ENCODE measurements at regions not wholly inside any gene's neighbourhood (a gene's known extent, or its start where the extent isn't known, plus 50 kb on each side); places are given as distances from the start of the nearest gene placed in this dataset.

DNA sequence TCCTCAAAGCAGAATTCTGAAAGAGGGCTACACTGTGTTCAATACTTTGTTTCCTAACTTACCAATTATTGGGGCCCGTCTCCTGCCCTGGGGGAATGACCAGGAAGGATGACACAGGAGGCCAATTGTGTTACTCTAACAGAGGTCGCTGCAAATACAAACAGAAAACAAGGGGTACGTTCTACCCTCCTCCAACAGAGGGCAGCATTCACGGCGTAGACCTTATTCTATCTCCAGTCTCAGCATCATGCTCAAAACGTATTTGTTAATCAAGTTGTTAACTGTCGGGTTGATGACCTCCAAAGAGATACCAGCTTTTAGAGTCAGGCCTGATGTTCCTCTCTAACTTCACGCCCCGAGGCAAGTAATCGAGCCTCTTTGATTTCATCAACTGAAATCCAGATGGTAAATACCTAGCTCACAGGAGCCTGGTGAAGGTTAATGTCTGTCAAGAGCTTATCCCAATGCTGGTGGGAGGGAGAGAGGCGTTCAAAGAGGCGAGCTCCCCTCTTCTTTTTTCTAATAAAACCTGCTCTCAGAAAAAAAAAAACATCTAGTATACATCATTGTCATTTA, 181.0 kb upstream of the KCNIP4 start:
- no CpG with 5 or more reads among the region's 12 CpGs for WGBS (ENCODE audit: insufficient coverage, insufficient read length)
- no peaks in the 10 kb centered on the region for H3K9me3 ChIP-seq (ENCODE audit: control insufficient read depth, insufficient read depth, low read length)
- no peak overlapping the region for H3K4me3 ChIP-seq (ENCODE audit: low read length)
- H3K27me3 ChIP-seq (ENCODE audit: control insufficient read depth, insufficient read depth, low read length): no peaks in the 10 kb centered on the region
- no peaks in the 10 kb centered on the region for H3K4me1 ChIP-seq (ENCODE audit: control insufficient read depth, insufficient read depth, low read length)
- DNase-seq (ENCODE audit: low read depth, low spot score): peak; percentile 37
- H3K27ac ChIP-seq (ENCODE audit: low read length): no peak overlapping the region
- no peaks in the 10 kb centered on the region for H3K36me3 ChIP-seq (ENCODE audit: control insufficient read depth, insufficient read depth, low read length)

DNA sequence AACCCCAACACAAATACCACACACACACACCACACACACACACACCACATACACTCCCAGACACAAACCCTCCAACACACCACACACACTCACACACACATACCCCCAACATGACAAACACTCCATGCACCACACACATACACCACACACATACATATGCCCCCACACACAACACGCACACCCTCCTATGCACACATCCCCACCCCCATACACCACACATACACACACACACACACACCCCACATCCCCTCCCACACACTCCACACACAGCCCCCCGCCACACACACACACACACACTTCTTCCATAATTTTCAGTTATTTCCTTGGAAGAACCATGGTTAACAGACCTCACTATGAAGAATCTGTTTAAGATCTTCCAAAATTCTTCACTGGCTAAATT, 173.5 kb upstream of the KCNIP4 start:
- DNase-seq (ENCODE audit: low read depth, low spot score): no peak
- Histone ChIP-seq H3K27ac (ENCODE audit: low read length) (no peak overlapping the region), H3K9me3 (ENCODE audit: control insufficient read depth, insufficient read depth, low read length) (no peaks in the 10 kb centered on the region), H3K4me1 (ENCODE audit: control insufficient read depth, insufficient read depth, low read length) (no peaks in the 10 kb centered on the region), H3K4me3 (ENCODE audit: low read length) (no peak overlapping the region), H3K36me3 (ENCODE audit: control insufficient read depth, insufficient read depth, low read length) (no peaks in the 10 kb centered on the region), H3K27me3 (ENCODE audit: control insufficient read depth, insufficient read depth, low read length) (no peaks in the 10 kb centered on the region)
- WGBS (ENCODE audit: insufficient coverage, insufficient read length): 100% methylated on average over 1 of the region's 2 CpGs

DNA sequence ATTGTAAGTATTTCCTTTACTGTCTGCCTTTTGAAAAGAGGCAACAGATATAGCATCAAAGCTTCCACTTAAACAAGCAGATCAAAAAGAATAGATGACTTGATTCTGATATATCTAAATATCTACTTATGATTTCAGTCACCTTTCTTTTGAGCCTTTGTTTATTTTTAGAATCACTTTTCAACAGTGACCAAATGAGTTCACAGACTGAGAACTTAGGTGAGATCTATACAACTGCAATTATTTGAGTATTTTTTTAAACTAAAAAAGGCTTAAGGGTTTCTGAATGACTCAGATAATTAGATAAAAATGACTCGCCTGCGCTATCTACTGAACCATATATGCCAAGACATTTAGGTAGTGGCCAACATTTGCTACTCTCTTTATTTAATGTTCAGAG, 166.7 kb upstream of the KCNIP4 start:
- no CpG with 5 or more reads among the region's 2 CpGs for WGBS (ENCODE audit: insufficient coverage, insufficient read length)
- H3K4me3 ChIP-seq (ENCODE audit: low read length): no peak overlapping the region
- H3K9me3 ChIP-seq (ENCODE audit: control insufficient read depth, insufficient read depth, low read length): no peaks in the 10 kb centered on the region
- no peaks in the 10 kb centered on the region for H3K36me3 ChIP-seq (ENCODE audit: control insufficient read depth, insufficient read depth, low read length)
- H3K4me1 ChIP-seq (ENCODE audit: control insufficient read depth, insufficient read depth, low read length): no peaks in the 10 kb centered on the region
- H3K27me3 ChIP-seq (ENCODE audit: control insufficient read depth, insufficient read depth, low read length): no peaks in the 10 kb centered on the region
- no peak for DNase-seq (ENCODE audit: low read depth, low spot score)
- no peak overlapping the region for H3K27ac ChIP-seq (ENCODE audit: low read length)

DNA sequence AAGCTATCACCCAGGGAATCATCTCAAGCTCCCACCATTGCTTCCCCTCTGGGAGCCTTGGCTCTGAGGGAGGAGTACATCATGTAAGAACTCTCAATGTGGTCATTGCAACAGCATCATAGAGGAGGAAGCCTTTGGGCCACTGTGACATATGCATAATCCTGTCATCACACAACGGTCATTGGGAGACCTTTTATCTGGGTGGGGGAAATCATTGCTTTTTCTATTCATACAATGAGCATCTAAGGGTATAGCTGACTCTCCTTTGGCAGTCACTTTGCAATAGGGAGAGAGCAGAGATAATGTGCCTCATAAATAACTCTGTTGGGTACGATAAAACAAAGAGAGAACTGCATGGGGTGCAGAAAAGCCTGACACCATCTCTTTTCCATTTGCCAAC, 155.2 kb upstream of the KCNIP4 start:
- Histone ChIP-seq H3K4me1 (ENCODE audit: control insufficient read depth, insufficient read depth, low read length) (no peaks in the 10 kb centered on the region), H3K9me3 (ENCODE audit: control insufficient read depth, insufficient read depth, low read length) (no peaks in the 10 kb centered on the region), H3K4me3 (ENCODE audit: low read length) (no peak overlapping the region), H3K36me3 (ENCODE audit: control insufficient read depth, insufficient read depth, low read length) (no peaks in the 10 kb centered on the region), H3K27me3 (ENCODE audit: control insufficient read depth, insufficient read depth, low read length) (no peaks in the 10 kb centered on the region), H3K27ac (ENCODE audit: low read length) (no peak overlapping the region)
- WGBS (ENCODE audit: insufficient coverage, insufficient read length): no CpG with 5 or more reads among the region's 2 CpGs
- no peak for DNase-seq (ENCODE audit: low read depth, low spot score)

DNA sequence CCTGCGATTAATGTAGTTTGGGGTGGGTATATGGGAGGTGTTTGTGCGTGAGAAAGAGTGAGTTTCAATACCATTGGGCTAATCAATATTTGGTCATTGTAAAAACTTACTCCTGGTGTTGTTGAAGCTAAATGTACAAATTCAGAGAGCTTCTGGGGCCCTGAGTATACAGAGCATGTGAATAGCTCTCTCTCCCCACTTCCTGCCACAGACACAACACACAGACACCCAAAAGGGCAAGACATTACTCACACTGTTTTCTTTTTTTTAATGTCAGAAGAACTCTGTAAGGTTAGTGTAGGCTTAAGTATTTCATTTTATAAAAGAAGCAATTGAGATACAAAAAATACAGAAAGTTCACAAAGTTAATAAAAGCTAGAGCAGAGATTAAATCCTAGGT, 151.3 kb upstream of the KCNIP4 start:
- Histone ChIP-seq H3K27me3 (ENCODE audit: control insufficient read depth, insufficient read depth, low read length) (no peaks in the 10 kb centered on the region), H3K4me3 (ENCODE audit: low read length) (no peak overlapping the region), H3K36me3 (ENCODE audit: control insufficient read depth, insufficient read depth, low read length) (no peaks in the 10 kb centered on the region), H3K9me3 (ENCODE audit: control insufficient read depth, insufficient read depth, low read length) (no peaks in the 10 kb centered on the region), H3K4me1 (ENCODE audit: control insufficient read depth, insufficient read depth, low read length) (no peaks in the 10 kb centered on the region), H3K27ac (ENCODE audit: low read length) (no peak overlapping the region)
- DNase-seq (ENCODE audit: low read depth, low spot score): no peak
- WGBS (ENCODE audit: insufficient coverage, insufficient read length): 100% methylated on average over 1 of the region's 2 CpGs

DNA sequence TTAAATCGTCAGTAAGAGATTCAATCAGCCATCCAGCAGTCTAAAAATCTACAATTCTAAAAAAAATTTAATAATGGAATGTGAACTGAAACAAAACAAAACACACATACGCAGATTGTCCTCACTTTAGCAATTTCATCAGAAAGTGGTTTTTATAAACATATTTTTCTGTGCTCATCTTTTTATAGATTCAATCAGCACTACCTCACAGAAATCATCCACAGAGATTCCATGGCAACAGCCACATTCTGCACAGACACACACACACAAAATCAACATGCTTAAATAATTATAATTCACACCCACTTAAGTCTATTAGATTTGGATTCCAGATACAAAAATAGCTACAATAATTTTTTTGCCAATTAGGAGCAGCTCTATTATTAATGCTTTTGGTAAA, 149.0 kb upstream of the KCNIP4 start:
- H3K9me3 ChIP-seq (ENCODE audit: control insufficient read depth, insufficient read depth, low read length): no peaks in the 10 kb centered on the region
- no peak for DNase-seq (ENCODE audit: low read depth, low spot score)
- no peaks in the 10 kb centered on the region for H3K4me1 ChIP-seq (ENCODE audit: control insufficient read depth, insufficient read depth, low read length)
- no CpG with 5 or more reads among the region's 2 CpGs for WGBS (ENCODE audit: insufficient coverage, insufficient read length)
- H3K27ac ChIP-seq (ENCODE audit: low read length): no peak overlapping the region
- no peaks in the 10 kb centered on the region for H3K27me3 ChIP-seq (ENCODE audit: control insufficient read depth, insufficient read depth, low read length)
- H3K36me3 ChIP-seq (ENCODE audit: control insufficient read depth, insufficient read depth, low read length): no peaks in the 10 kb centered on the region
- H3K4me3 ChIP-seq (ENCODE audit: low read length): no peak overlapping the region

DNA sequence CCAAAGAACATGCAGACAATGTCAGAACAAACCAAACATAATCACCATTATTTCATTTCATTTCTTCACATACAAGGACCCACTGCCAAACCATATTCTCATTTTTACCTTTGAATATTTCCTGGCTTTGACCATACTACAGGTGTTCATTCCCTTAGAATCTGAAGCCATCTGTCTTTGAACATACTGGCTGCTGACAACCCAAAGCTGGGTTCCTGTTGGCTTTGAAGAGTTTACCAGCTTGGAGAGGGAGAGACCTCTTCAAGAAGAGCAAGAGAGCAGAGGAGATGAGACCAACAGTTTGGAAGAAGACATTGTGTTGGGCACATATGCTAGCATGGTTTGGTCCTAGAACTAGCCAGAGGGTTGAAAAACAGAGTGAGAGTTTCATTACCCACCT, 145.6 kb upstream of the KCNIP4 start:
- no peaks in the 10 kb centered on the region for H3K4me1 ChIP-seq (ENCODE audit: control insufficient read depth, insufficient read depth, low read length)
- no peak overlapping the region for H3K4me3 ChIP-seq (ENCODE audit: low read length)
- no peaks in the 10 kb centered on the region for H3K9me3 ChIP-seq (ENCODE audit: control insufficient read depth, insufficient read depth, low read length)
- no peak for DNase-seq (ENCODE audit: low read depth, low spot score)
- H3K36me3 ChIP-seq (ENCODE audit: control insufficient read depth, insufficient read depth, low read length): no peaks in the 10 kb centered on the region
- no peaks in the 10 kb centered on the region for H3K27me3 ChIP-seq (ENCODE audit: control insufficient read depth, insufficient read depth, low read length)
- H3K27ac ChIP-seq (ENCODE audit: low read length): no peak overlapping the region

DNA sequence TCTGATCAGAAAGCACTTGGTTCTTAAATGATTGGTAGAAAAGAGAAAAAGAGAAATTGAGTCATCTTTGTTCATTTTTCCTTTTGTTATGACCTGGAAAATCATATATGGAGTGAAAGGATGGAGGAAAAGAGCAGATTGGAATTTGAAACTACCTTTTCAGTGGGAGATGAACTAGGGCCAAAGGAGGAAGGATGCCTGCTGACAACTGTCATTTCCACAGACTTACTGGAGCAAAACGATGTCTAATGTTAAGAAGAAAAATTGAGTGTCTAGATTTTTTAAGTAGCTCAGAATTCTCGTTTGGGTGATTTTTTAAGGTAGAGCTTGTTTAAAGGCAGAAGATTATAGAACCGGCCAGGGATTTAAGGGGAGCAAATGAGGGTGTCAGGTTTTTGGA, 144.6 kb upstream of the KCNIP4 start:
- no peaks in the 10 kb centered on the region for H3K4me1 ChIP-seq (ENCODE audit: control insufficient read depth, insufficient read depth, low read length)
- no peak for DNase-seq (ENCODE audit: low read depth, low spot score)
- 100% methylated on average over 1 of the region's 3 CpGs for WGBS (ENCODE audit: insufficient coverage, insufficient read length)

DNA sequence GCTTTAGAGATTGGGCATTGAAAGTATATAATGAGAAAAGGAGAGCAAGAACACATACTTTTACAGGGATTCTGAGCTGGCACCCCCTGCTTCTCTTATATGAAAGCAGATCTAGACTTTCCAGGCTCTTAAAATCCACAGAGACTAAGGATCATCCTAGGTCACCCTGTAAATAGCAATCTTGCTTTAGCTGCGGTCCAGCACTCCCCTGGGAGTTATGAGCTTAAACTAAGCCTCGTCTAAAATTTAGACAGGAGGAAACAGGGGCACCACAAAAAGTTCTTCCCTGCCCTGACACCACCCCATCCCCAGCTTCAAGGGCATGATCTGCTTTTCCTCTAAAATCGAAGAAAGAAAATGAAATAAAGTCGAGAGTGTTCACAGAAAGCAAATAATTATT, 143.3 kb upstream of the KCNIP4 start:
- H3K27ac ChIP-seq (ENCODE audit: low read length): no peak overlapping the region
- no peaks in the 10 kb centered on the region for H3K27me3 ChIP-seq (ENCODE audit: control insufficient read depth, insufficient read depth, low read length)
- no peaks in the 10 kb centered on the region for H3K4me1 ChIP-seq (ENCODE audit: control insufficient read depth, insufficient read depth, low read length)
- no CpG with 5 or more reads among the region's 4 CpGs for WGBS (ENCODE audit: insufficient coverage, insufficient read length)
- H3K36me3 ChIP-seq (ENCODE audit: control insufficient read depth, insufficient read depth, low read length): no peaks in the 10 kb centered on the region
- no peak for DNase-seq (ENCODE audit: low read depth, low spot score)
- no peak overlapping the region for H3K4me3 ChIP-seq (ENCODE audit: low read length)
- H3K9me3 ChIP-seq (ENCODE audit: control insufficient read depth, insufficient read depth, low read length): no peaks in the 10 kb centered on the region

More for the DNA sequence above, 144.6 kb upstream of the KCNIP4 start:
- Histone ChIP-seq H3K4me3 (ENCODE audit: low read length) (no peak overlapping the region), H3K9me3 (ENCODE audit: control insufficient read depth, insufficient read depth, low read length) (no peaks in the 10 kb centered on the region), H3K27me3 (ENCODE audit: control insufficient read depth, insufficient read depth, low read length) (no peaks in the 10 kb centered on the region), H3K27ac (ENCODE audit: low read length) (no peak overlapping the region), H3K36me3 (ENCODE audit: control insufficient read depth, insufficient read depth, low read length) (no peaks in the 10 kb centered on the region)

DNA sequence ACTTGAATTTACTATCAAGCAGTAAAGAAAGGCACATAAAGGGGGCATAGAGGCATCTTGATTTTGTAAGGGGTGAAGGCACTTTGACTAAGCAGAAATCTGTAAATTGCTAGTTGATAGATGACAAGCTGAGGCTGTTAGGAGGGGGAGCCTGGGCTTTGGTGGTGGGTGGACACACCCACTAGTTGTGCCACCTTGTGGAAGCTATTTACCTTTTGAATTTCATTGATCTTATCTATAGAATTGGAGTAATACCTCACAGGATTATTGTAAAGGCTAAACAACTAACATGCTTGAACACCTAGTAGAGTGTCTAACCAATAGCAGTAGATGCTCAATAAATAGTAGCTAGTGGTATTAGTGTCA, 142.8 kb upstream of the KCNIP4 start:
- peak; percentile 4 for DNase-seq (ENCODE audit: low read depth, low spot score)
- no peaks in the 10 kb centered on the region for H3K9me3 ChIP-seq (ENCODE audit: control insufficient read depth, insufficient read depth, low read length)
- H3K4me1 ChIP-seq (ENCODE audit: control insufficient read depth, insufficient read depth, low read length): no peaks in the 10 kb centered on the region
- H3K27me3 ChIP-seq (ENCODE audit: control insufficient read depth, insufficient read depth, low read length): no peaks in the 10 kb centered on the region
- no peak overlapping the region for H3K27ac ChIP-seq (ENCODE audit: low read length)
- H3K36me3 ChIP-seq (ENCODE audit: control insufficient read depth, insufficient read depth, low read length): no peaks in the 10 kb centered on the region
- H3K4me3 ChIP-seq (ENCODE audit: low read length): no peak overlapping the region

DNA sequence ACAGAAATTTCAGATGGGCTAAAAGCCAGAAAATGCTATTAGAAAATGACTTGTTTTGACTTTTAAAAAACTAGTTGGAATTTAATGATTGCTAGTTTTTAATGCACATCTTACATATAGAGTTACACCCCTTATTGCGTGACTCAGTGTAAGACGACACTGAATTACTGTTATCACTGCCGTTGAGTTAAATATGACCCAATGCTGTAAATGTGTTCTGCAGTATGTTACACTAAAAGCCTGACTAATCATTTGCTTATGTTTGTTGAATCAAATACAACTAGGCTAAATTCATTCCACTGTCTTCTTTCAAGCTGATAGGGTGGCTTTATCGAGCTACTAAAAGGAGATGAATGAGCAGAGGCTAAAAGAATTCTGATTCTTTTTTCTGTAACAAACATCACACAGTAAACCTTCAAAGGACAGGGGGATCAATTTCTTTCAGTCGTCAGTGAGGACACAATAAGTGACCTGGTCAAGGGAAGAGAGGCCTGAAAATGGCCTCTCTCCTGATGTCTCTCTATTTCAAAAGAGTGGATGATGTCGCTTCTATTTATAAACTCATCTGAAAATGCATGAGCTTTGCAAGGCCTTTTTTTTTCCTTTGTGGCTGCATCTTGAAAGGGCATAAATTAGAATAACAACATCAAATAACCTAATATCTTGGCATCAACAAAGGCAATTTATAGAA, 142.2 kb upstream of the KCNIP4 start:
- no peaks in the 10 kb centered on the region for H3K4me1 ChIP-seq (ENCODE audit: control insufficient read depth, insufficient read depth, low read length)
- no peaks in the 10 kb centered on the region for H3K27me3 ChIP-seq (ENCODE audit: control insufficient read depth, insufficient read depth, low read length)
- H3K9me3 ChIP-seq (ENCODE audit: control insufficient read depth, insufficient read depth, low read length): no peaks in the 10 kb centered on the region
- H3K36me3 ChIP-seq (ENCODE audit: control insufficient read depth, insufficient read depth, low read length): no peaks in the 10 kb centered on the region
- H3K4me3 ChIP-seq (ENCODE audit: low read length): no peak overlapping the region
- no CpG with 5 or more reads among the region's 6 CpGs for WGBS (ENCODE audit: insufficient coverage, insufficient read length)
- DNase-seq (ENCODE audit: low read depth, low spot score): no peak
- no peak overlapping the region for H3K27ac ChIP-seq (ENCODE audit: low read length)

Measured in iPS DF 6.9 (cell line).